Ovary (tissue), 7 donors: ENCODE measurements at regions not wholly inside any gene's neighbourhood (a gene's known extent, or its start where the extent isn't known, plus 50 kb on each side); places are given as distances from the start of the nearest gene placed in this dataset.

Experiments used
- DNase-seq, 5 donors: peaks; one replicate each; pipeline ENCODE4 v3.0.0-alpha.2; 2019 to 2020
- H3K27ac ChIP-seq, 2 donors: fragments of 200-600 bp; one replicate each; pipeline versions ENCODE4 v1.5.1 to v1.8.0; 2019 to 2022
- H3K27me3 ChIP-seq: fragments of 200-600 bp; one replicate; pipeline ENCODE4 v1.8.0; 2022
- H3K36me3 ChIP-seq: fragments of 200-600 bp; sonication (generic); one replicate; pipeline ENCODE4 v1.5.1; 2019
- H3K4me1 ChIP-seq: one replicate; pipeline ENCODE4 v1.8.1; 2013; ENCODE audit warnings: mild to moderate bottlenecking, moderate library complexity; ENCODE audit not compliant: insufficient read depth
- H3K4me3 ChIP-seq: fragments of 200-600 bp; sonication (generic); one replicate; pipeline ENCODE4 v1.5.1; 2017
- H3K9me3 ChIP-seq, 2 donors: fragments of 200-600 bp in 1 of 2; sonication (generic) in 1 of 2; one replicate each; pipeline versions ENCODE4 v1.5.1 to v1.8.1; 2013 to 2019; ENCODE audit warnings: mild to moderate bottlenecking in 1 of 2, moderate library complexity in 1 of 2
- CTCF ChIP-seq, 3 donors: fragments of 450-650 bp in 2 of 3; fragments of 200-600 bp in 1 of 3; IDR thresholded peaks; one replicate each; pipeline versions ENCODE4 v1.5.1 to v1.8.0; 2016 to 2022; ENCODE audit warnings: antibody characterized with exemption in 3 of 3, mild to moderate bottlenecking in 1 of 3
- EP300 ChIP-seq: sonication (generic); formaldehyde crosslinking; IDR thresholded peaks from one replicate; pipeline ENCODE4 v1.6.1; 2017; ENCODE audit warnings: antibody characterized with exemption
- POLR2A ChIP-seq: fragments of 450-650 bp; IDR thresholded peaks from one replicate; pipeline ENCODE4 v1.6.1; 2017; ENCODE audit warnings: antibody characterized with exemption, mild to moderate bottlenecking, moderate library complexity
- WGBS, 3 donors: extraction: QIAGEN DNeasy Blood & Tissue Kit in 1 of 3; methylation state at CpG; one replicate each; pipeline versions ENCODE4 v1.1.5 to v1.1.7; 2013 to 2017; 5-methylcytosine and 5-hydroxymethylcytosine counted together
- intact Hi-C, 4 donors: fragments of 100-400 bp; cut with DNase I; formaldehyde crosslinking; loops; one replicate each; pipeline versions ENCODE4 v1.11.0 to v1.15.1; 2022 to 2023
- donor health status: DM: no; HTN: no; CAD: no; lungs with moderate emphysema.
- donor health status: DM: no; HTN: no; CAD: no.
- donor health status: Bipolar disorder and iron deficiency.
- donor health status: DM: no; HTN: no; CAD: no.
- donor health status: DM: yes; HTN: yes; CAD: no.

GRCh38 chr1:79507770-79508169 lies 501.2 kb upstream of the ADGRL4 start:
- no peaks in the 10 kb centered on the region for H3K4me1 ChIP-seq
- no peaks in the 10 kb centered on the region for H3K9me3 ChIP-seq
- DNase-seq: no peak
- intact Hi-C loops: no loop called here
- H3K36me3 ChIP-seq: no peaks in the 10 kb centered on the region
- WGBS, 3 donors: 56 to 58% (median 57%) methylated on average over 2 of the region's 2 CpGs
- TF ChIP-seq POLR2A: no peak
- TF ChIP-seq EP300: no peak
- no peak for TF ChIP-seq CTCF (IDR thresholded peaks at IDR 0.05)
- no peak overlapping the region for H3K4me3 ChIP-seq
- no peaks in the 10 kb centered on the region for H3K27me3 ChIP-seq
- H3K27ac ChIP-seq: no peak overlapping the region

- no peaks in the 10 kb centered on the region for H3K9me3 ChIP-seq
- TF ChIP-seq EP300 (no peak), POLR2A (no peak), CTCF (IDR thresholded peaks at IDR 0.05) (no peak)
- DNase-seq: no peak
- H3K4me3 ChIP-seq: no peak overlapping the region
- no peaks in the 10 kb centered on the region for H3K4me1 ChIP-seq
- no peaks in the 10 kb centered on the region for H3K36me3 ChIP-seq
- WGBS, 3 donors: 68 to 74% (median 71%) methylated on average over 3 of the region's 3 CpGs
- H3K27ac ChIP-seq: no peak overlapping the region
- no peaks in the 10 kb centered on the region for H3K27me3 ChIP-seq
- intact Hi-C loops: no loop called here
Measured at GRCh38 chr1:79501153-79501552, 494.6 kb upstream of the ADGRL4 start.

- no peak overlapping the region for H3K4me3 ChIP-seq
- H3K9me3 ChIP-seq: no peaks in the 10 kb centered on the region
- no peak overlapping the region for H3K27ac ChIP-seq
- DNase-seq: no peak
- TF ChIP-seq POLR2A (no peak), CTCF (IDR thresholded peaks at IDR 0.05) (no peak), EP300 (no peak)
- H3K36me3 ChIP-seq: no peaks in the 10 kb centered on the region
- intact Hi-C loops: no loop called here
- 95 to 99% (median 97%) methylated on average over 1 of the region's 1 CpG for WGBS, 3 donors
- no peaks in the 10 kb centered on the region for H3K27me3 ChIP-seq
- no peaks in the 10 kb centered on the region for H3K4me1 ChIP-seq
Measured at GRCh38 chr1:79499541-79499940, 493.0 kb upstream of the ADGRL4 start.

- H3K27ac ChIP-seq: no peak overlapping the region
- intact Hi-C loops: no loop called here
- 51 to 61% (median 56%) methylated on average over 4 of the region's 4 CpGs for whole genome bisulfite sequencing, 3 donors
Measured at GRCh38 chr1:79497193-79497773, 490.8 kb upstream of the ADGRL4 start.

More at GRCh38 chr1:79497193-79497773, 490.8 kb upstream of the ADGRL4 start:
- TF ChIP-seq CTCF (IDR thresholded peaks at IDR 0.05): no peak
- no peak for TF ChIP-seq POLR2A
- TF ChIP-seq EP300: no peak
- Histone ChIP-seq H3K36me3 (no peaks in the 10 kb centered on the region), H3K9me3 (no peaks in the 10 kb centered on the region), H3K4me1 (no peaks in the 10 kb centered on the region), H3K4me3 (no peak overlapping the region), H3K27me3 (no peaks in the 10 kb centered on the region)
- DNase-seq: no peak
